ENCODE measurements at regions not wholly inside any gene's neighbourhood (a gene's known extent, or its start where the extent isn't known, plus 50 kb on each side); places are given as distances from the start of the nearest gene placed in this dataset.

DNA sequence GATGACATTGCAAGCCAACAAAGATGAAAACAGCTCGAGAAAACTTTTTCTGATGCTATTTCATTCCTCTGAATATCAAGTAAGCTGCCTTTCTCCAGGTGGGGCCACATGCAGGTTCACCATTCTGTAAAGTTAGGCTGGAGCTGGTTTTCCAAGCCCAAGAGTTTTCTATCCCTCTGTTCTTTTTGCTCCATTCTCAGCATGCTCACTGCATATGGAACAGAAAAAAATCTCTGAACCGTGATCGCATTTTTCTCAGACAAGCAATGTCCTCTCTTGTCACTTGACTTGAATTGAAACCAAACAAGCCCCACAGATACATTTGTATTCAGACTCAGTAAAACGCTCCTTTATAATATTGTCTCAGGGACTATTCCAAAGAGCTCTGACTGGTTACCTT is 451.6 kb downstream of the FRK start (continued):
- TF ChIP-seq, protein P1, sequence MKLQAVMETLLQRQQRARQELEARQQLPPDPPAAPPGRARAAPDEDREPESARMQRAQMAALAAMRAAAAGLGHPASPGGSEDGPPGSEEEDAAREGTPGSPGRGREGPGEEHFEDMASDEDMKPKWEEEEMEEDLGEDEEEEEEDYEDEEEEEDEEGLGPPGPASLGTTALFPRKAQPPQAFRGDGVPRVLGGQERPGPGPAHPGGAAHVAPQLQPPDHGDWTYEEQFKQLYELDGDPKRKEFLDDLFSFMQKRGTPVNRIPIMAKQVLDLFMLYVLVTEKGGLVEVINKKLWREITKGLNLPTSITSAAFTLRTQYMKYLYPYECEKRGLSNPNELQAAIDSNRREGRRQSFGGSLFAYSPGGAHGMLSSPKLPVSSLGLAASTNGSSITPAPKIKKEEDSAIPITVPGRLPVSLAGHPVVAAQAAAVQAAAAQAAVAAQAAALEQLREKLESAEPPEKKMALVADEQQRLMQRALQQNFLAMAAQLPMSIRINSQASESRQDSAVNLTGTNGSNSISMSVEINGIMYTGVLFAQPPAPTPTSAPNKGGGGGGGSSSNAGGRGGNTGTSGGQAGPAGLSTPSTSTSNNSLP (IDR thresholded peaks at IDR 0.05; ENCODE audit: low read depth, low read length): no peak
- TF ChIP-seq ZNF546 (CRISPR knock-in tag; conservative IDR thresholded peaks at IDR 0.05) (no peak), ZNF143 (CRISPR knock-in tag; IDR thresholded peaks at IDR 0.05) (no peak)

DNA sequence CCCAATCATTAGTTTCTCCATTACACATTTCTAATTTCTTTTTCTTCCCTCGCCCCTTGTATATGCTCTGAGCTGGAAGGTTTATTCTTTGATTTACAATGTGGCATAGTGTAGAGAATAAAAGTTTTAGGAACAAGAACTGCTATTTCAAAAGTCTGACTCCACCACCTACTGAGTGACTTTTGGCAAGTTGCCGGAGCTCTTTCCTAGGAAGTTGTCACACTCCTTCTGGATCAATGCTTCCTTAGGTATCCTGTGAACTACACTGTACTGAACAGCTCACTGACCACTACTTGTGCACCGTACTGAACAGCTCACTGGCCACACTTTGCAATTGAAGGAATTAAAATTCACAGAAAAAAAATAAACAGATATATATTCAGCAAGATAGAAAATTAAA is 458.2 kb downstream of the FRK start:
- in situ Hi-C loops (cut with HindIII; ENCODE audit: extremely low pct_ligation_motif_present, low pct_unique_long_range_greater_than_20kb): no loop called here
- TF ChIP-seq GATAD1 (CRISPR knock-in tag; IDR thresholded peaks at IDR 0.05) (no peak), PHB2 (IDR thresholded peaks at IDR 0.05; ENCODE audit: partially characterized antibody) (no peak), ZNF552 (CRISPR knock-in tag; IDR thresholded peaks at IDR 0.05; ENCODE audit: borderline replicate concordance) (no peak), REL (CRISPR knock-in tag; conservative IDR thresholded peaks at IDR 0.05) (no peak)
- ChIA-PET CTCF (ENCODE audit: low intra/inter-chr PET ratio, low total read pairs) (no interaction called here), POLR2A (no interaction called here)
- no peaks in the 10 kb centered on the region for H3K36me3 ChIP-seq (replicated peaks in 1 of 2; ENCODE audit: control insufficient read depth in 1 of 2, insufficient read depth in 2 of 2, low read length in 2 of 2)
- H2AFZ ChIP-seq (ENCODE audit: low read length): no peak overlapping the region
- H3K4me1 ChIP-seq (ENCODE audit: insufficient read depth, low read length): no peaks in the 10 kb centered on the region
- no peak for FAIRE-seq
- H3K27ac ChIP-seq (ENCODE audit: extremely low read length, insufficient read depth, low read length): no peak overlapping the region
- no peak overlapping the region for H3K4me2 ChIP-seq (ENCODE audit: low read depth, low read length)
- no peaks in the 10 kb centered on the region for H3K27me3 ChIP-seq (ENCODE audit: control insufficient read depth in 1 of 2, insufficient read depth in 2 of 2, low read length in 2 of 2)
- H3K9me3 ChIP-seq (ENCODE audit: low read length): no peaks in the 10 kb centered on the region
- no peaks in the 10 kb centered on the region for H3K79me2 ChIP-seq (ENCODE audit: insufficient read depth, low read length)
- no peak overlapping the region for H3K9ac ChIP-seq (ENCODE audit: insufficient read depth, low read depth, low read length)
- DNase-seq (ENCODE audit: low spot score): no peak
- no peak for ATAC-seq
- no peaks in the 10 kb centered on the region for H4K20me1 ChIP-seq (ENCODE audit: insufficient read depth, low read length)
- no TSS peak for BruUV-seq (replicated peaks)
- H3K4me3 ChIP-seq (replicated peaks in 1 of 3; ENCODE audit: insufficient read depth in 1 of 3, low read depth in 2 of 3, low read length in 3 of 3): no peak overlapping the region
- intact Hi-C loops (cut with micrococcal nuclease; ENCODE audit: unreplicated experiment): no loop called here
- 2% methylated on average over 3 of the region's 3 CpGs for WGBS (ENCODE audit: low lambda C conversion rate)

DNA sequence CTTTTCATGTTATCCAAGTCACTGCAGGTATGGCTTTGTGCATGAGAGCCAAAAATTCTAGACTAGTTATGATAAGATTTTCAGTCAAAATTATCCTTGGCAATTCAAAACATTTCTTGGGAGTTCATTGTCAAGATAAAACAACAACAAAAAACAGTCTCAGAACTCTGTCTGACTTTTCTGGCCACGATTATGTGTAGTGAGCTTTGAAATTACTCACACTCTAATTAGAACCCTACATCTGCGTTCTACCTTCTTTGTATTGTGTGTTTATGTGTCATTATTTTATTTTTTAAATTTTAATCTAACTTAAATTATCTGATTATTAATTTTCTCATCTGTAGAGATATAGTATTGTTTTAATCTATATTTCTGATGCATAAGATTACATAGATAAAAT is 459.2 kb downstream of the FRK start:
- Histone ChIP-seq H3K4me2 (ENCODE audit: low read depth, low read length) (no peak overlapping the region), H3K9me3 (ENCODE audit: low read length) (no peaks in the 10 kb centered on the region), H3K4me1 (ENCODE audit: insufficient read depth, low read length) (no peaks in the 10 kb centered on the region), H3K27me3 (ENCODE audit: control insufficient read depth in 1 of 2, insufficient read depth in 2 of 2, low read length in 2 of 2) (no peaks in the 10 kb centered on the region), H3K9ac (ENCODE audit: insufficient read depth, low read depth, low read length) (no peak overlapping the region), H4K20me1 (ENCODE audit: insufficient read depth, low read length) (no peaks in the 10 kb centered on the region), H3K79me2 (ENCODE audit: insufficient read depth, low read length) (no peaks in the 10 kb centered on the region), H3K36me3 (replicated peaks in 1 of 2; ENCODE audit: control insufficient read depth in 1 of 2, insufficient read depth in 2 of 2, low read length in 2 of 2) (no peaks in the 10 kb centered on the region), H3K4me3 (replicated peaks in 1 of 3; ENCODE audit: insufficient read depth in 1 of 3, low read depth in 2 of 3, low read length in 3 of 3) (no peak overlapping the region), H3K27ac (ENCODE audit: extremely low read length, insufficient read depth, low read length) (no peak overlapping the region), H2AFZ (ENCODE audit: low read length) (no peak overlapping the region)
- CTCF ChIA-PET (ENCODE audit: low intra/inter-chr PET ratio, low total read pairs): no interaction called here
- in situ Hi-C loops (cut with HindIII; ENCODE audit: extremely low pct_ligation_motif_present, low pct_unique_long_range_greater_than_20kb) (no loop called here), intact Hi-C loops (cut with micrococcal nuclease; ENCODE audit: unreplicated experiment) (no loop called here)
- BruUV-seq (replicated peaks): no TSS peak
- TF ChIP-seq ZNF644 (CRISPR knock-in tag; IDR thresholded peaks at IDR 0.05; ENCODE audit: low read depth) (no peak), ZNF44 (CRISPR knock-in tag; IDR thresholded peaks at IDR 0.05) (no peak), ZMYM3 (CRISPR knock-in tag; IDR thresholded peaks at IDR 0.05) (no peak)
- TF ChIP-seq, protein P2, sequence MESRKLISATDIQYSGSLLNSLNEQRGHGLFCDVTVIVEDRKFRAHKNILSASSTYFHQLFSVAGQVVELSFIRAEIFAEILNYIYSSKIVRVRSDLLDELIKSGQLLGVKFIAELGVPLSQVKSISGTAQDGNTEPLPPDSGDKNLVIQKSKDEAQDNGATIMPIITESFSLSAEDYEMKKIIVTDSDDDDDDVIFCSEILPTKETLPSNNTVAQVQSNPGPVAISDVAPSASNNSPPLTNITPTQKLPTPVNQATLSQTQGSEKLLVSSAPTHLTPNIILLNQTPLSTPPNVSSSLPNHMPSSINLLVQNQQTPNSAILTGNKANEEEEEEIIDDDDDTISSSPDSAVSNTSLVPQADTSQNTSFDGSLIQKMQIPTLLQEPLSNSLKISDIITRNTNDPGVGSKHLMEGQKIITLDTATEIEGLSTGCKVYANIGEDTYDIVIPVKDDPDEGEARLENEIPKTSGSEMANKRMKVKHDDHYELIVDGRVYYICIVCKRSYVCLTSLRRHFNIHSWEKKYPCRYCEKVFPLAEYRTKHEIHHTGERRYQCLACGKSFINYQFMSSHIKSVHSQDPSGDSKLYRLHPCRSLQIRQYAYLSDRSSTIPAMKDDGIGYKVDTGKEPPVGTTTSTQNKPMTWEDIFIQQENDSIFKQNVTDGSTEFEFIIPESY (CRISPR knock-in tag; IDR thresholded peaks at IDR 0.05): no peak
- TF ChIP-seq, protein P3, sequence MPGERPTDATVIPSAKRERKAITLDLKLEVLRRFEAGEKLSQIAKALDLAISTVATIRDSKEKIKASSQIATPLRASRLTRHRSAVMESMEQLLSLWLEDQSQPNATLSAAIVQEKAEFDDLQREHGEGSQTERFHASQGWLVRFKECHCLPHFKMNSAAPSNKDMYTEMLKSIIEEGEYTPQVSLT (CRISPR knock-in tag; IDR thresholded peaks at IDR 0.05; ENCODE audit: borderline replicate concordance, low read depth): no peak
- ATAC-seq (no peak), DNase-seq (ENCODE audit: low spot score) (no peak), FAIRE-seq (no peak)
- WGBS (ENCODE audit: low lambda C conversion rate): 0% methylated on average over 2 of the region's 2 CpGs
- POLR2A ChIA-PET: no interaction called here

All from HepG2 (cell line).